HepG2 (cell line): ENCODE measurements at regions not wholly inside any gene's neighbourhood (a gene's known extent, or its start where the extent isn't known, plus 50 kb on each side); places are given as distances from the start of the nearest gene placed in this dataset.

ENCODE experiments used
- NFE2L1 ChIP-seq: sonication (generic); formaldehyde crosslinking; IDR thresholded peaks from 2 replicates; pipeline ENCODE4 v1.4.0; 2020; ENCODE audit warnings: missing genetic modification reagents, mild to moderate bottlenecking, borderline replicate concordance
- NFRKB ChIP-seq: fragments of 450-650 bp; IDR thresholded peaks from 2 replicates; pipeline ENCODE4 v1.6.1; 2017
- NR2C2 ChIP-seq: sonication (generic); formaldehyde crosslinking; IDR thresholded peaks from 2 replicates; pipeline ENCODE4 v1.4.0; 2020; ENCODE audit warnings: missing genetic modification reagents, mild to moderate bottlenecking, moderate library complexity, borderline replicate concordance
- ZNF263 ChIP-seq: sonication (generic); formaldehyde crosslinking; IDR thresholded peaks from 2 replicates; pipeline ENCODE4 v1.4.0; 2020; ENCODE audit warnings: missing genetic modification reagents
- ZNF776 ChIP-seq: sonication (generic); formaldehyde crosslinking; IDR thresholded peaks from 2 replicates; pipeline ENCODE4 v1.4.0; 2020; ENCODE audit warnings: mild to moderate bottlenecking, missing genetic modification reagents

DNA sequence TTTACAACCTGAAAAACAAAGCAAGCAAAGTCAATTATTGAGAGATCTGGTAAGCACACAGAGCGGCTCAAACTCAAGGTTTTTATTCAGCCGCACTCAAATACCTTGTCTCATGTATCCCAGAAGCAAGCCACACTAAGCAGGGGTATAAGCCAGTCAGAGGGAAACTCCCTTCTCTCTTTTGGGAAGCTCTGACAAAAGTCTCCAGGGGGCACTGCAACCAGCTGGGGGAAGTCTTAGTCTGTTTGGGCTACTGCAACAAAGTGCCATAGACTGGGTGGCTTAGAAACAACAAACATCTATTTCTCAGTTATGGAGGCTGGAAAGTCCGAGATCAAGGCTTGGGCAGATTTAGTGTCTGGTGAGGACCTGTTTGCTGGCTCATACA lies 246.0 kb downstream of the ENC1 start:
- no peak for TF ChIP-seq NFRKB
- no peak for TF ChIP-seq NFE2L1 (CRISPR knock-in tag)
- no peak for TF ChIP-seq NR2C2 (CRISPR knock-in tag)
- TF ChIP-seq ZNF263 (CRISPR knock-in tag) = no peak
- no peak for TF ChIP-seq ZNF776 (CRISPR knock-in tag)
